ENCODE measurements at regions not wholly inside any gene's neighbourhood (a gene's known extent, or its start where the extent isn't known, plus 50 kb on each side); places are given as distances from the start of the nearest gene placed in this dataset.
"Not testable (repeated sequence)": the region's sequence is repeated elsewhere in the genome, so short reads cannot be mapped to it uniquely, and the experiment has no call there.

GRCh38 chr12:125544960-125545359, 479.7 kb downstream of the AACS start:
- no peaks in the 10 kb centered on the region for H3K36me3 ChIP-seq (ENCODE audit: control insufficient read depth, insufficient read depth, low read length)
- H3K4me3 ChIP-seq (ENCODE audit: low read depth, low read length) = no peak overlapping the region
- no peaks in the 10 kb centered on the region for H3K27me3 ChIP-seq (ENCODE audit: control insufficient read depth, insufficient read depth, low read length)
- DNase-seq (ENCODE audit: low read depth) = no peak
- no peak for TF ChIP-seq CTCF (IDR thresholded peaks at IDR 0.05; ENCODE audit: insufficient read depth, low read length, poor library complexity, severe bottlenecking)

DNA sequence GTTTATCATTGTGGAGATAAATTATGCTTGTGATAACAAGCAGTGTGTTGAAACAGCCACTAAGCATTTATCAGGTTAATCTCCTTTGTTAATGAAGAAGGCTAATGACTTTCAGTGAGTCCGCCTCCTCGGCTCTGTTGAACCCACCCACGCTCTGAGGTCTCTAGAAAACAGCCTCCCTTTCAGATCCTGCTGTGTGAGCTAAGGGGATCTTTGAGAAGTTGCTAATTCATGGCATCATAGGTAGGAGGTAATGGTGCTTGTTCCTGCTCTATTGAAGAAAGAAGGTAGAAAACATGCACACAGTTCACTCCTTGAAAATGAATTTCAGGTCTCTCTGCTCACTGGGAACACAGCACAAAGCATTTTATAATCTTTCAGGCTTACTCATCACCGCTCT, 483.9 kb downstream of the AACS start:
- DNase-seq (ENCODE audit: low read depth) = no peak
- Histone ChIP-seq H3K36me3 (ENCODE audit: control insufficient read depth, insufficient read depth, low read length) (no peaks in the 10 kb centered on the region), H3K27me3 (ENCODE audit: control insufficient read depth, insufficient read depth, low read length) (no peaks in the 10 kb centered on the region), H3K4me3 (ENCODE audit: low read depth, low read length) (no peak overlapping the region)
- no peak for TF ChIP-seq CTCF (IDR thresholded peaks at IDR 0.05; ENCODE audit: insufficient read depth, low read length, poor library complexity, severe bottlenecking)

DNA sequence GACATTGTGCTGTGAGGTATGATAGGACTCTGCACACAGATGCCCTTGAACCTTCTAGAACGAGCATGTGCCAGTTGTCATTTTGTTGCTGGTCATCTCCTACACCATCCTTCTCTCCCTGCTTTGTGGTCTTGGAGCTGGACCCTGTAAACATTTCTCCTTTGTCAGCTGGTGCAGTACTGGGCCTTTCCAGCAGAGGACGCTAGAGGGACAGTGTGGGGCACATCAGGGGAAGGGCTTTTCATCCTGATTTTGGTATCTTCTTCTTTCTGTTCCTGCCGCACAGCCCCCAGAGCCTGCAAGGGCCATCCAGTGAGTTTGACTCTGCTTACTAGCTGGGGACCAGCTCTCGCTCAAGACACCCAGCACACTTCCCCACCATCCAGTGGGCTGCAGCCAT, 484.6 kb downstream of the AACS start:
- H3K27me3 ChIP-seq (ENCODE audit: control insufficient read depth, insufficient read depth, low read length) = no peaks in the 10 kb centered on the region
- no peaks in the 10 kb centered on the region for H3K36me3 ChIP-seq (ENCODE audit: control insufficient read depth, insufficient read depth, low read length)
- peak; percentile 36 for TF ChIP-seq CTCF (IDR thresholded peaks at IDR 0.05; ENCODE audit: insufficient read depth, low read length, poor library complexity, severe bottlenecking)
- DNase-seq (ENCODE audit: low read depth) = no peak
- no peak overlapping the region for H3K4me3 ChIP-seq (ENCODE audit: low read depth, low read length)

DNA sequence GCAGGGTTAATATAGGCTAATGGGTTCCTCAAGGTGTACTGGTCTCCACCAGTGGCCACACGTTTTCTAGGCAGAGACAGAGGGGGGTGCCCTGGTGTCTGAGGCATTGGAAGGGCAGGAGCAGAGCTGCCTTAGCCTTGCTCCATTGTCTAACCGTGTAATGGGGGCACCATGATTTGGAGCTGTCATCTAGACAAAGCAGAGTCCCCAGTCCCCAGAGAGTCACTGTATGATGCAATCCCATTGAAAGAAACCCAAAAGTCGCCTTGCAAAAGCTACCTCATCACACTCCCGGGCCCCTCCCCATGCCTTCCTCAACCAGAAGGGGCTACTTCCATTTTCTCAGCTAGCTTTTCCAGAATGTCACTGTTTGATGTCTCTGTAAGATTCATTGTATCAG, 487.1 kb downstream of the AACS start:
- Histone ChIP-seq H3K4me3 (ENCODE audit: low read depth, low read length) (no peak overlapping the region), H3K36me3 (ENCODE audit: control insufficient read depth, insufficient read depth, low read length) (no peaks in the 10 kb centered on the region), H3K27me3 (ENCODE audit: control insufficient read depth, insufficient read depth, low read length) (no peaks in the 10 kb centered on the region)
- no peak for TF ChIP-seq CTCF (IDR thresholded peaks at IDR 0.05; ENCODE audit: insufficient read depth, low read length, poor library complexity, severe bottlenecking)
- DNase-seq (ENCODE audit: low read depth) = no peak

- H3K4me3 ChIP-seq (ENCODE audit: low read depth, low read length); DNase-seq (ENCODE audit: low read depth); H3K36me3 ChIP-seq (ENCODE audit: control insufficient read depth, insufficient read depth, low read length); H3K27me3 ChIP-seq (ENCODE audit: control insufficient read depth, insufficient read depth, low read length): not testable (repeated sequence)
Measured at GRCh38 chr12:125561008-125561407, 495.8 kb downstream of the AACS start.

DNA sequence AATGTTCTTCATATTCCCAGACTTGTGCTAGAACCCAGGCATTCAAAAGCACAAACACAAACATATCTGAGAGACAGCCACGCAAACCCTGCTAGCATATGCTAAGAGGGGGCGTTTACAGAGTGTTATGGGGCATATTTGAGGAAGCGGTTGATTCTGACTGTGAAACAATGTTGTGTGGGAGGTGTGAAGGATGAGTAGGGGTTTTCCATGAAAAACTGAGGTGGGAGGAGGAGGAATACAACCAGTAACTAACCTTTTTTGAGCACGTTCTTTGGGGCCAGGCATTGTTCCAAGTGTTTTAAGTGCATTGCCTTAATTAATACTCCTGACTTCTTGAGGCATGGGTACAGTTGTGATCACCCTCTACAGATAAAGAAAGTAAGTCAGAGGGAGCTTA, 499.5 kb downstream of the AACS start:
- TF ChIP-seq CTCF (IDR thresholded peaks at IDR 0.05; ENCODE audit: insufficient read depth, low read length, poor library complexity, severe bottlenecking) = no peak
- no peaks in the 10 kb centered on the region for H3K27me3 ChIP-seq (ENCODE audit: control insufficient read depth, insufficient read depth, low read length)

More for the DNA sequence above, 499.5 kb downstream of the AACS start:
- Histone ChIP-seq H3K4me3 (ENCODE audit: low read depth, low read length) (no peak overlapping the region), H3K36me3 (ENCODE audit: control insufficient read depth, insufficient read depth, low read length) (no peaks in the 10 kb centered on the region)
- no peak for DNase-seq (ENCODE audit: low read depth)
